Inflammatory macrophage treated with lipopolysaccharide for 4 hours (primary cell): ENCODE measurements at regions not wholly inside any gene's neighbourhood (a gene's known extent, or its start where the extent isn't known, plus 50 kb on each side); places are given as distances from the start of the nearest gene placed in this dataset.

Experiments
- DNase-seq: peaks from one replicate; pipeline ENCODE4 v3.0.0-alpha.2; 2020

DNA sequence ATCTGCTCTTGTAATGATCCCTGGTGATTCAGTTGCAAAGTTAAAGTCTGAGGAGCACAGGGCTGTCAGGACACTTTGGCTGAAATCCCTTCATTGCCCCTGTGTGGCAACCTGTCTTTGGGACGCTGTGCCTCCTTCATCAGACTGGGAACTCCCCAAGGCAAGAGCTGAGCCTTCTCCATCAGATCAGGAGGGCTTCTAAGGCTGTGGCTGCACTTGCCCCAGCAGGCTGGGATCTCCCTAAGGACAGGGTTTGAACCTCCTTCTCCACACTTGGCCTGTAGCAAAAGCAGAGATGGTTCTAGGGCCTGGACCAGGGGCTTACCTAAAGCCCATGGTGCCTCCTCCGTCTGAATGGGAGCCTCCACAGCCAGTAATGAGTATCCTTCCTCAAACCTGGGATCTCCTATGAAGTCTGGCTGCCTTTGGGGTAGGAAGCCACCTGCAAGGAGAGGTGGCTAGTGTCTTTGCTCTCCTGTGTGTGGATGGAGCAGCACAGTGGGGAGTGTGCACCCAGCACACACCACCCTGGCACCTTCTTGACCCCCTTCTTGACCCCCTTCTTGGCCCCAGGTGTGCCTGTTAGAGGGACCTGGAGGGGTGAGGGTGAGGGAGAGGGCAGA lies 79.0 kb upstream of the NKD1 start:
- no peak for DNase-seq

DNA sequence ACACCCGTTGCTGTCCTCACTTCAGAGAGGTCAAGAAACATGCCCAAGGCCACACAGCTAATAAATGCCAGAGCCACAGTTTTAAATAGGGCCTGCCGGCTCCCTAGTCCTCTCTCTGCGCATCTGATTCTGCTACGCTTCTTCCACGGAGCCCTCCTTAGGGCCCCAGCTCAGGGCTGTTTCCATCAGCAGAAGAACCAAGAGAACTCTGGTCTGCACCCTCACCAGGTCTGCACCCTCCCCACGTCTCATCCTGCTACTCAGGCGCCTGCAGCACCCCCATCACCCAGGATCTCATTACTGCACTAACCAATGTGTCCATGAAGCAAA lies 79.5 kb upstream of the NKD1 start:
- DNase-seq, result no peak

DNA sequence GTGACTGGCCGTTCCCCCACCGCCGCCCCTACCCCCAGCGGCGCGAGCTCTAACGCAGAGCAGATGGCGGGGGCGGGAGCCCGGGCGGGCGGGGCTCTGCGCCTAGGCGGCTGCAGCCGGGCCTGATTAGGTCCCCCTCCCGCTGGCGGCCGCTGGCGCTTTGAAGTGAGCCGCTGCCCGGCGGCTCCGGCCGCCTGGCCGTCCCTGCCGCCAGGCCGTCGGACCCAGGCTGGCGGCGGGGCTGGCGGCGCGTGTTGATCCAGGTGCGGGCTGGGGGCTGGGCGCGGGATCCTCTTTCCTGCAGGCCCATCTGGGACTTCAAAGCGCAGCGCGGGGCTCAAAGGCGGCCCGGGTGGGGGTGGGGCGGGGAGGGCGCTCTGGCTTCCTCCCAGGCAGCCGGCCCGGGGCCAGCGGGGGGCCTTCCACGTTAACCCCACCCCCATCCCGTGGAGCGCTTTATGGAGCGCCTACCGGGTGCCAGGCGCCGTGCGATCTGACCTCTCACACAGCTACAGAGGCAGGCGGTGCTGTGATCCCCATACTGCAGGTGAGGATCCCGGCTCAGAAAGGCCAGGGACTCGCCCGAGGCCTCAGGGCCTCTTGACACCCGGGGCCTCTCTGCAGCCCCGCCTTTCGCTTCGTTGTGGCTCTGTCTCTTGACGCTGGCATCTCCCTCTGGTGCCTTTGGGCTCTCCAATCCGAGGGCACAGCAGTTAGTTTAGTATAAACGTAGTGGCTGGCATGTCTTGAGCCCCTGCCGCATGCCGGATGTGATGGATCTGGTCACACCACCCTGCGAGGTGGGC lies 80.0 kb upstream of the NKD1 start:
- DNase-seq, result no peak

DNA sequence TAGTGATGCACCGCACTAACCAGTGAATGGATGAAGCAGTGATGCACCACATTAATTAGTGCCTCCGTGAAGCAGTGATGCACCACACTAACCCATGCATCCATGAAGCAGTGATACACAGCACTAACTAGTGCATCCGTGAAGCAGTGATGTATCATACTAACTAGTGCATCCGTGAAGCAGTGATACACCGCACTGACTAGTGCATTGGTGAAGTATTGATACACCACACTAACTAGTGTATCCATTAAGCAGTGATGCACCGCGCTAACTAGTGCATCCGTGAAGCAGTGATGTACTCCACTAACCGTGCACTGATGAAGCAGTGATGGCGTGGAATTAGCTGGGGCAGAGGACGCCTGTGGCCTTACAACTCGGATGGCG lies 80.6 kb upstream of the NKD1 start:
- no peak for DNase-seq

DNA sequence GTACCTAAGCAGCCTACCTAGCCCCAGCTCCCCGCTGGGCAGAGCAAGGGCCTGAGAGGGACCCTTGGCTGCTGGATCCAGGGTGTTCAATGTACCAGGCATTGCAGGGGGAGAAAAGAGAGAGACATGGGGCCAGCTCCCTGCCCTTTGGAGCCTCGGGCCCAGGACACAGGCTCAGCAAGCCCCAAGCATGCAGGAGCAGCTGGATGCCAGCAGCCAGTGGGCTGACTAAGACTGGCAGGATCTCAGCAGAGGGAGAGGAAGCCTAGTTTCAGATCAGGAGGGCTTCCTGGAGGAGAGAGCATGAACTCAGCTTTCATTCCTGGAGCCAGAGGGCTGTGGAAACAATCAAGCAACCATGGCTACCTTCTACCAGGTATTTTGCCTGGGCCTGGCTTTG lies 82.0 kb upstream of the NKD1 start:
- no peak for DNase-seq

DNA sequence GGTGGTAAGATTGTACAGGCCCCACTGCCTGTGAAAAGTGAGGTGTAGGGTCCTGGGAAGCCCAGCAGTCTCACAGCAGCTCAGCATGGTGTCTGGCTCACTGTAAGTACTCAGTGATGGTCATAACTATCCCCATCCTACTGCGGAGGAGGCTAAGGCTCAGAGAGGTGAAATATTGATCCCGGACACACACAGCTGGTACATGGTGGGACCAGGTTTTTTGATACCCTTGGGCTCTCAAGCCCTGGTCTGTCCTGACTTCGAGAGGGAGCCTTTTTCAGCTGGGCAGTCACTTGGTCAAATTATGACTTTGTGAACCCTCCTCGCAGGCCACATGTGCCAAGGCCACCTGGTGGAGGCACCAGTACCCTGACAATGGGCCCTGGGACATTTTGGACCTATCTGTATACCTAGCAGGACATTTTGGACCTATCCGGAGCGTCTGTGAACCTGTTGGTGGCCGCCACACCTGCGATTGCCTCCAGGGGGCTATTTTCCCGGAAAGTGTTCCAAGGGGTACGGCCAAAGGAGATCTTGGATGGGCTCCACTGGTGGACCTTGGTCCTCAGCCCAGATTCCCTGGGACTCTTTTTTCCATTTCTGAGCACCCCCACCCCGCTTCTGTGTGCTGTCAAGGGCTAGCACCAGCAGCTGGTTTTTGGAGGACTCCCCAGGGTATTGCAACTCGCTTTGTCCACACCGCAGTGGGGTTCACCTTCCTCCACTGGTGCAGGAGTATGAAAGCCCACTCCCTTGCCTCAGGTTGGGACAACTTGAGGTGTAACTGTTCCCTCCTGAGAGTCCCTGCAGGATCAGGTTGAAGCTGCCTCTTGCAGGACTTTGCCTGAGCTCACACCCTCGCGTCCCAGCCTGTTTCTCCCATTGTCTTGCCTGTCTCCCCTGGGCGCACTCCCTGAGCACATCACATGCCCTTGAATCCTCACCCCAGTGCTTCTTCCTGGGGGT lies 83.6 kb upstream of the NKD1 start:
- DNase-seq, result no peak

DNA sequence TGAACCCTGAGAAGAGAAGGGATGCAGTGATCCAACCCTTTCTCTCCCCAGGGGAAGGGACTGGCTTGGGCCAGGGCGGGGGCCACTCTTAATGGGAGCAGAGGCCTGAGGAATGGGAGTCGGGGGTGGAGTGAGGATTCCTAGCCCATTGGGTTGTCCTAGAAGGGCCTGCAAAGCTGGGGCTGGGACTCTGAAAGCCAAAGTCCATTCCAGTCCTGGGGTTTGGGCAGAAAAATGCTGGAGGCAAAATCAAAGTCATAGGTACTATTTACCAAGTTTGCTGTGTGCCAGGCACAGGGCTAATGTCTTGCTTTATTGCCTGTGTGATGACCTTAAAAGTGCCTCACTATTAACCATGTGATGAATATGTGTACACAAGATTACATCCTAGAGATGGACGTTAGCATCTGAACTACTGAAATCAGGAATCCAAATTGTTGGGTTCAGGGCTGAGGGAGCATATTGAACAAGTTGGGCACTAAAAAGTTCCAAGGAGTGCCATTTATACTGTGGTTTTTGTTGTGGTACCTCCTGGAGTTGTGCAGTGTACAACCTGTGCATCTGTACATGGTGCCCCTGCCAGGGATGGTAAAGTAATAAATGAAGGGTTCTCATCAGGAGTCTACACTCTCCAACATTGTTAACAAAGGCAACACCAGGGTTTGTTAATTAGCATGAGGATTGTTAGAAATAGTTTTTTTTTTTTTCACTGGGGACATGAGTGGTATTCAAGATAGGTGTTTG lies 84.4 kb upstream of the NKD1 start:
- no peak for DNase-seq

DNA sequence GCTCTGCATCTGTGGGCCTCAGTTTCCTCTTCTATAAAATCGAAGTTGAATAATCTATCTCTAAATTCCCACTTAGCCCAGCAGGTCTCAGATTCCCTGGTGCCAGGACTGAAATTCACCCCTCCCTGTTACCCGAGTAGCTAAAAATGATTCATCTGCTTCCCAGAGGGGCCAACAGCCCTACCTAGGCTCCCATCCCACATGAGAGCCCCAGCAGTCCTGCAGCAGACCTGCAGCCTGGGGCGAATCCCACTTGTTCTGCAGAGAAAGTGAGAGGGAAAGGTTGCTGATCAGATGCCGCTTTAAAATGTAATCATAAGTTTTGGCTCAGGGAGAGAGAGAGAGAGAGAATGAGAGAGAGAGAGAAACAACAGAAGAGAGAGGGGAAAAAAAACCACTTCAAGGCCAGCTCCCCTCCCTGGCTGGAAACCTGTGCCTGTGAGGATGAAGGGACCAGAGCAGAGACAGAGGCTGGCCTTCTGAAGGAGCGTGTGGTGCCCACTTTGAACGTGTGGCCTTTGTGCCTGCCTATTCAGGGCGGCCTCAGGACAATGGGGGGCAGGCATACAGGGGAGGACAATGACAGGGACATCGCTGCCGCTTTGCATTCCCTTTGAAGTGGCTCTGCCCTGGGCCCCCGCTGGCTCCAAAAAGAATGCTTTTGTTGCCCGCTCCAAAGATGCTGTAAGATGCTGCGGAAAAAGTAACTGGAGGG lies 85.2 kb upstream of the NKD1 start:
- no peak for DNase-seq

DNA sequence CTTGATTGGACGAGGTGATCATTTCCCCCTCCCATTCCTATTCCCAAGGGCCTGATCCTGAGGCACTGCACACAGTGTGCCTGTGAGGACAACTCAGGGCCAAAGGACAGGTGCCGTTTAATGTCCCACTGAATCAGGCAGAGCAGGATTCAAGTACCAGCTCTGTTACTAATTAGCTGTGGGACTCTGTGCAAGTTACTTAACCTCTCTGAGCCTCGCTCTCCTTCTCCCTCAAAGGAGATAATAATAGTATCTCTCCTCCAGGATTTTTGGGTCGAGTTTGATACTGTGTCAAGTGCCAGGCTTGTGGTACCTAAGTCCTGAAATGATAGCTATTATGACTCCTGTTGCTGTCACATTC lies 86.8 kb upstream of the NKD1 start:
- DNase-seq, result no peak

DNA sequence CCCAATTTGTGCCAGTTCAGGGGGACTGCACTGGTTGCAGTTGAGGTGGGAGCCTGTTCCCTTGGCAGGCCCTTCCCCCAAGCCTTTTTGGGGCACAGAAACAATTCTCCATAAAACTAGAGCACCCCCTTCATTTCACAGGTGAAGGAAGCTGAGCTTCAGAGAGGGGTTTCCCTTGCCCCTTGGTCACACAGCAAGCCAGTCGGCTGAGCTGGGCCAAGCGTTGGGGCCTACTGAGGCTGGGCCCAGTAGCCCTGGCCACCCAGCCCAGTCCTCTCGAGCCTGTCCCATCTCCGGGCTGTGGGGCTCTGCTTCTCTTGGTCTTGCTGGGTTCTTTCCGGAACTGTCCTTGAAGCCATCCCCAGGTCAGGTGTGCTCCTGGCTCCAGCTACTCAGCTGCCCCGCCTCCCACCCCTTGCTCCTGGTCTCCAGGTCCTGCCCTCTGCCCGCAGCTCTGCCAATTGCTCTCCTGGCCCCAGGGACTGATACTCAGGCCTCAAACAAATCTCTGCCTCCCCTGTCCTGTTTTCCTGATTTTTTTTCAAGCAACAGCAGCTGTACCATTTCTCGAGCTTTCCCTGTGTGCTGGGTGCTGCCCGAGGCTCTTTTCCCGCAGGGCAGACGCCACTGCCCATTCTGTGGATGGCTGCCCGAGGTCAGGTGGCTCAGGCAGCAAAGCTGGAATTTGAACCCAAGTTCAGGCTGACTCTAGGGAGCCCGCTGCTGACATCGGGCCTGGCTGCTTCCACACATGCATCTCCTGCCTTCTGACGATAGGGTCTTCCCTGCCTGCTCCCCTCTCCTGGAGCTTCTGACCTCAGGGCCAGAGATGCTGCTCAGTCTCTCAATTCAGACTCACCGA lies 87.4 kb upstream of the NKD1 start:
- DNase-seq, result no peak

DNA sequence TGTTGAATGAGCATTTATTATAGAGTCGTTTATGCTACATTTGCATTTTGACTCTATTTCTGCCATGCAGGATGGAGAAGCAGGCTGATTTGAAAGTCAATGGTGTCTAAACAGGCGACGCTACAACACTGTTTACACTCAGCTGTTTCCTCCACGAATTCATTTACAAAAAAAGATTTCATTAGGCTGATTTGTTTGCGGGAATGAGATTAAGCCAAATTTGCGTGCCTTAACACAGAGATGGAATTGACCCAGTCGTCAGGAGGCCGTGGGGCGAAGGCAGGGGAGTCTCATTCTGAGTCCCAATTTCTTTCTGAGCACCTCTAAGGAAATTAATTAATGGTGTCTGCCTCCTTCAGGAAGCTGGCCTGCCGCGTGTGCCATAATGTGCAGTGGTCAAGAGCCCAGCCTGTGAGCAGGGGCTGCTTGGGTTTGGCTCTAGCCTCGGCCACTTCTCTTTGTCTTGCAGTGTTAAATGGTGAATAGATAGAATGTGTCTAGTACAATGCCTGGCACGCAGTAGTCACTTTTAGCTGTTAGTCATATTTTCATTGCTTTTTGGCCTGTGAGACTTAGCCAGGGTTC lies 88.6 kb upstream of the NKD1 start:
- DNase-seq, result no peak

DNA sequence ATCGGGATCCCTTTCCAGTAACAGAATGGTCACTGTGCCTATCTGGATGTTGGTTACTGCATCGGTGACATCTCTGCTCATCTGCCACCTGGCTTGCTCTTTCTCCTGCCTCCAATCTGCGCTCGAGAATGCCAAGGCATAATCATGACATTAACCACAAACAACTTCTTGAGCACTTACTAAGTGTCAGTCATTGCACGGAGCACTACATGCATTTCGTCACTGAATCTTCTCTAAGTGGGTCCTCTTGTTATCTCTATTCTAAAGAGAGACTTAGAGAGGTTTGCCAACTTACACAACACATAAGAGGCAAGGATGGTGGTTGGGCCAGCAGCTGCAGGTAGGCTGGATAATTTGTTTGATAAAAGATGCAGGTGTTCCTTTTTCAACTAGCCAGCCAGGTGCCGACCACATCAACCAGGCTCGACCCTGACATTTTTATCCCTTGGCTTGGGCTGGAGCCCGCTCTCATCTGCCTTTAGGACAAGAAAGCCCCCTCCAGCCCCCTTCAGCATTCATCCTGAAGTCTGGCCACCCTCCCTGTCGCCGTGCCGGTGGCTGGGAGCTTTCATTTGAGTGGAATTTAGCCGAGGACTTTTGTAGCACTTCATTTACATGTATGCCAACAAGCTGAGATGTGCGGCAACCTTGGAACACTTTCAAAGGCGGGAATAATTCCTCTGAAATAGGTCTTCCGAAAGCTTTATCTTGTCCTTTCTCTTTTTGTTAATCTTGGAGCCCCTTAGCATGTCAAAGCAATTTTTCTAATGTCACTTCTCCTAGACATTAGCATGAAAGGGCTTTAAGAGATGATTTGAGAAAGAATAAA lies 89.3 kb upstream of the NKD1 start:
- no peak for DNase-seq

DNA sequence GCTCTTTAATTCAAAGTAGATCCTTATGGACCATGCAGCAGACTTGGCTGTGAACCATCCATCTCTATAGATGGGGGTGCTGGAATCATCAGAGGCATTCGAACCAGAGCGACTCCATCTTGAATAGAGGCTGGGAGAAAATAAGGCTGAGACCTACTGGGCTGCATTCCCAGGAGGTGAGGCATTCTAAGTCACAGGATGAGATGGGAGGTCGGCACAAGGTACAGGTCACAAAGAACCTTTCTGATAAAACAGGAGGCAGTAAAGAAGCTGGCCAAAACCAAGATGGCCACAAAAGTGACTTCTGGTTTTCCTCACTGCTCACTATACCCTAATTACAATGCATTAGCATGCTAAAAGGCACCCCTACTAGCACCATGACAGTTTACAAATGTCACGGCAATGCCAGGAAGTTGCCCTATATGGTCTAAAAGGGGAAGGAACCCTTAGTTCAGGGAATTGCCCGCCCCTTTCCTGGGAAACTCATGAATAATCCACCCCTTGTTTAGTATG lies 89.2 kb upstream of the BRD7 start:
- peak; percentile 3 for DNase-seq

DNA sequence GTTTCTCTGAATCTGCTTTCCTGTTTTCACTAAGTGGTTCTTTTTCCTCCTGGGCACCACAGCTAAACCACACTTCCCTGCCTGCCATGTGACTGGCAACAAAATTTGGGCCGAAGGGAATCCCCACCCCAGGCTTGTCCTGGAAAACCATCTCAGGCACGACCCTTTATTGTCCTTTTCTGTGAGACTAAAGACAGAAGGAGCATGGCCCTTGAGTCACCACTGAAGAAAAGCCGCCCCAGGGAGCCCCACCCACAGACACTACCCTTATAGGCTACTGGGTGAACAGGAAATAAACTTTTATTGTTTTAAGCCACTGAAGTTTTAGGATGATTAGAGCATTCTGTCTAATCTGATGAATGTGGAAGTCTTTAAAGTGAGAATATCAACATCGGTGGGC lies 88.6 kb upstream of the BRD7 start:
- peak; percentile 1 for DNase-seq

DNA sequence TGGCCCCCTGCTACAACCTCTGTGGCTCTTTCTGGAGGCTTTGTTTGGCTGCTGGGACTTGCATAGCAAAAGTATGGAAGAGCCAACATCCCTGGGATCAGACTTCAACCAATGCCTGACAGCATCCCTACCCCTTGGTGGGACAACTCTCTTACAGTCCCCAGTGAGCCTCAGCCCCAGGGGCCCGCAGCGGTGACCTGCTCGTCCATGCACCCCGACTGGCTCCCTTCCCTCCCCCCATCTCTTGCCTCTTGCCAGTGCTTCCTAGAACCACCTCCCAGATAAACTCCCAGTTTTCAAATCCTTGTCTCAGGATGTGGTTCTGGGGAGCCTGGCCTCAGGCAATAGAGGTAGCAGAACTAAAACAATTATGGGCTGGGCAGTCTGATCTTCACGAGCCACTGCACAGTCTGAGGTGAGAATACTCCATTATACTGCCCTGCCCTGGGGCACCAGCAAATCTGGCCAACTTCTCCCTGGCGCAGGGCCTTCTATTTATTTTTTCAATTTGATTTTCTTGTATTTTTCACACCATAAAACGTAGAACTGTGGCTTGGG lies 86.6 kb upstream of the BRD7 start:
- DNase-seq, result no peak

DNA sequence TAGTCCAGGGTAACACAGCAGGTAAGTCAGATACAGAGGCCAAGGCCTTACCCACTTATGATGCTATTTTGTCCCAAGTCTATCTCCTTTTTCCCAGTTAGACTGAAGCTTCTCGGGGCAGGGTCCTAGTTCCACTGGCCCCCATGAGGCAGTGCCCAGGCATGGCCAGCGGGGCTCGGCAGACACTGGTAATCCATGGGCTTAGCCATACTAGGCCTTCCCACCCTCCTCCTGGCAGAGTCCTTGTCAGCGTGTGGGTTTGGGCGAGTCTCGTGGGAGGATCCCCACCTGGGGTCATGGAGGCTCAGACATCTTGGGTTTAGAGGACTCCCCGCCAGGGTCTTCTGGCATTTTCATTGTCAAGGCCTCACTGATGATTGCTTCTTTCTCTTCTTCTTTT lies 84.7 kb upstream of the BRD7 start:
- no peak for DNase-seq

DNA sequence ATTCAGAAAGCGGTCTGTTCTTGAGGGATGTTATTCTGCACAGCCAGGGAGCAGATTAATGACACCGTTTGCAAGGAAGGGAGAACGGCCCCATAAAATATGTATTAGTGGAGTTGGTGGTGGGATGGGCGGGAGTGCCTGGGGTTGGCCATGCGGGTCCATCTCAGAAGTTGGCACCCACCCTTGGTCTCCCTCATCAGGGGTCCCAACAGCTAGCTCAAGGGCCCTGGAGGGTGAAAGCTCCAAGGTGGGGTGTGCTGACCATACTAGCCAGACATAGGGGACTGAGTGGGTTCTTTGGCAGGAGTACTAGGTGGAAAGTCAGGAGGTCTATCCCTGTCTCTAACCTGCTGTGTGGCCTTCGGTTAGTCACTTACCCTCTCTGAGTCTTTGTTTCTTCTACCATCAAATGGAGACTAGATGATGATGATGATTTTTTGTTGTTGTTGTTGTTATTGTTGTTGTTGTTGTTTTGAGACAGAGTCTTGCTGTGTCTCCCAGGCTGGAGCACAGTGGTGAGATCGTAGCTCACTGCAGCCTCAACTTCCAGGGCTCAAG lies 83.2 kb upstream of the BRD7 start:
- no peak for DNase-seq

DNA sequence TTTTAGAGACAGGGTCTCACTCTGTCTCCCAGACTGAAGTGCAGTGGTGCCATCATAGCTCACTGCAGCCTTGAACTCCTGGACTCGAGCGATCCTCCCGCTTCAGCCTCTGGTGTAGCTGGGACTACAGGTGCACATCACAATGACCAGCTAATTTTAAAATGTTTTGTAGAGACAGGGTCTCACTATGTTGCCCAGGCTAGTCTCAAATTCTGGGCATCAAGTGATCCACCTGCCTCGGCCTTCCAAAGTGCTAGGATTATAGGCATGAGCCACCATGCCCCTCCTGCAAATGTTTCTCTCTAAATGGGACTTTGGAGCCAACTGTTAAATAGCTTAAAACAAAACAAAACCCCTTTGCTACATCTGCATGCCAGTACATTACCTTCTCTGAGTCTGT lies 82.2 kb upstream of the BRD7 start:
- no peak for DNase-seq

DNA sequence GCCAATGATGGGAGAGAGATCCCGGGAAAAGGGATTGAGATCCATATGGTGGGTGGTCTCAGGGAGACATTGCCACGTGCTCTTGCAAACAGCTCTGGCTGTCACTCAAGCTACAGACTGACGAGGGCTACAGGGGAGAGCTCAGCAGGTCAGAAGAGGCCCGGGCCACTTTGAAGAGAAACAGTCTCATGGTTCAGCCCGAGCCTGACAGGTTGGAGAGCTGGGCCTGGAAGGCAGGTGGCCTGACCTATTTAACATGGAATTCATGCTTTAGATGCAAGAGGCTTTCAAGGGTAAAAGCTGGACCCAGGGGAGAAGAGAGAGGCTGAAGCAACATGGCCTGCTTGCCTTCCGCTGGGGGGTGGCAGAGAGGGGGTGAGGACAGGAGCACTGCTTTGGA lies 81.0 kb upstream of the BRD7 start:
- no peak for DNase-seq
